Fibroblast of pulmonary artery (primary cell): ENCODE measurements at regions not wholly inside any gene's neighbourhood (a gene's known extent, or its start where the extent isn't known, plus 50 kb on each side); places are given as distances from the start of the nearest gene placed in this dataset.

Experiments
- DNase-seq: peaks from one replicate; pipeline ENCODE4 v3.0.0-alpha.2; 2010; ENCODE audit warnings: low read depth
- H3K4me3 ChIP-seq: replicated peaks from 2 replicates; pipeline ENCODE4 v1.5.1; 2011; ENCODE audit warnings: low read depth, mild to moderate bottlenecking, control low read depth, low read length, moderate library complexity
- CTCF ChIP-seq: IDR thresholded peaks from 2 replicates; pipeline ENCODE4 v1.5.1; 2011; ENCODE audit warnings: mild to moderate bottlenecking, control low read depth, low read length, inconsistent platforms; ENCODE audit errors: missing control alignments

- no peak overlapping the region for H3K4me3 ChIP-seq
- TF ChIP-seq CTCF: no peak
- DNase-seq: no peak
Observed at GRCh38 chr10:131609176-131609575, 291.6 kb upstream of the PPP2R2D start.

- no peak for TF ChIP-seq CTCF
- no peak for DNase-seq
- H3K4me3 ChIP-seq: no peak overlapping the region
Observed at GRCh38 chr10:131615150-131615549, 285.7 kb upstream of the PPP2R2D start.

GRCh38 chr10:131616040-131616439 lies 284.8 kb upstream of the PPP2R2D start:
- DNase-seq: no peak
- TF ChIP-seq CTCF: no peak

GRCh38 chr10:131617113-131617858 lies 283.5 kb upstream of the PPP2R2D start:
- no peak for DNase-seq
- H3K4me3 ChIP-seq: no peak overlapping the region
- TF ChIP-seq CTCF: no peak

More at GRCh38 chr10:131616040-131616439, 284.8 kb upstream of the PPP2R2D start:
- no peak overlapping the region for H3K4me3 ChIP-seq

- TF ChIP-seq CTCF: no peak
- no peak for DNase-seq
- no peak overlapping the region for H3K4me3 ChIP-seq
Observed at GRCh38 chr10:131618587-131619267, 282.1 kb upstream of the PPP2R2D start.

GRCh38 chr10:131620314-131620713 lies 280.5 kb upstream of the PPP2R2D start:
- TF ChIP-seq CTCF: no peak
- no peak overlapping the region for H3K4me3 ChIP-seq
- DNase-seq: no peak
